Eye (tissue), 1 donor: ENCODE measurements at regions not wholly inside any gene's neighbourhood (a gene's known extent, or its start where the extent isn't known, plus 50 kb on each side); places are given as distances from the start of the nearest gene placed in this dataset.
"Not testable (repeated sequence)": the region's sequence is repeated elsewhere in the genome, so short reads cannot be mapped to it uniquely, and the experiment has no call there.

Experiments
- DNase-seq: peaks from one replicate; pipeline ENCODE4 v3.0.0-alpha.2; 2015

DNA sequence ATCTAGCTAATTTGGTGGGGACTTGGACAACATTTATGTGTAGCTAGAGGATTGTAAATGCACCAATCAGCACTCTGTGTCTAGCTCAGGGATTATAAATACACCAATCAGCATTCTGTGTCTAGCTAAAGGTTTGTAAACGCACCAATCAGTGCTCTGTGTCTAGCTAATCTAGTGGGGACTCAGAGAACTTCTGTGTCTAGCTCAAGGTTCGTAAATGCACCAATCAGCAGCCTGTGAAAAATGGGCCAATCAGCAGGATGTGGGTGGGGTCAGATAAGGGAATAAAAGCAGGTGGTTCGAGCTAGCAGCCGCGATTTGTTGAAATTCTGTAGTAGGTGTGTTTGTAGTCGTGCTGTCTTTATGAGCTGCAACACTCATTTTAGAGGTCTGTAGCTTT, 154.8 kb upstream of the RREB1 start:
- not testable (repeated sequence) for DNase-seq

DNA sequence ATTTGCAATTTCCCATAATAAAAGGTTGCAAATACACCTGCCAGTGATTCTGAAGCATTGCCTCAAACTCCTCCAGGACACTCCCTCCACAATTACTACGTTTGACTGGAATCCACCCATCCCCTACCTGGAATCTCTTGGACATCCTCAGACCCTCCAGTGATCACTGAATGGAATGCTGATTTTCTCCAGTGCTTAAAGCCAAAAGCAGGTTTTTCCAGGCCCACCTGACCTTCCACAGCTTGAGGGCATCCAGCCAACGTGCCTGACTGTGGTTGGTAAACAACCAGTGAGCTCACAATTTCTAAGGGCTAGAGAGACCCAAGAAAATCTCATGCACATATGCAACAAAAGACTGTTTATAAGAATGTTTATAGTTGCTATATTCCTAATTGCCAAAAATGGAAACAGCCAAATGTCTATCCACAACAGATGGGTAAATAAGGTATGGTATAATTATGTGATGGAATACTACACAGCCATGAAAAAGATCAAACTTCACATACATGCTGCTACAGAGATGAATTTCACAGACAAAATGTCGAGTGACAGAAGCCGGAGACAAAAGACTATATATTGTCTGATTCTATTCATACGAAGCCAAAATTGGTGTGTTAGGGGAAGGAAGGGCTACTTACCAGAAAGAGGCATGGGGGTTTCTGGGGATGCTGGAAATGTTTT, 147.1 kb upstream of the RREB1 start:
- DNase-seq: no peak

DNA sequence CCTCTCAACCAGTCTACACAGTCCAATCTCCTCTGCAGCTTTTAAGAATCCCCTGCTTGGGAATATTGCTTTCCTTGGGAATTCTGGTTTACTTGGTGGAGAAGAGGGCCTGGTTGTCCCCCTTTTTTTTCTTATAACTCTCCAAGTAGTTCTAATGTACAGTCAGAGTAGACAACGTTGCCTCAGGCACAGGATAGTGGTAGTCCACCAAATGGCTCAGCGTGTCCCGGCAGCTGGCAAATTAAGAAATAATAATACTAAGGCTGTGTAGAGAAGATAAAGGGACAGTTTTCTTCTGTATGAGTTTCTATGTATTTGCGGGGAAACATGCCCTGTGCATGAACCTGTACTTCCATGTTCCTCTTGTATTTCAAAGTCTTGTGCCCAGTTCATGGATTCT, 145.7 kb upstream of the RREB1 start:
- no peak for DNase-seq

DNA sequence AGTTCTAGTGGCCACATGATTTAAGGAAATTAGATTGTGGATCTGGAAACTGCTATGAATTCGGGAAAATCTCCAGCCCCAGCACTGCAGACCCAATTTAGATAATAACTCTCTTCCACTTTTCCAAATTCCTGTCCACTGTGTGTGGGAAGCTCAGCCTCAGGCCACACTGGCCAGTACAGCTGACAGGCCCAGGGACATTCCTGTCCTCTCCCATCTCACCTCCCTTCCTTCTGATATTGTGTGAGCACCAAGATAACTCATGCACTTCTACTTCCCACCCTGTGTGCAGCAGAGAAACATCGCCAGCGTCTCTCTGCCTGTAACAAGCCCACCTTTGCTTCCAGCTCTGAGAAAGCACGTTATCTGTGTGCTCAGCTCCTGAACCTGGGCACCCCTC, 145.1 kb upstream of the RREB1 start:
- DNase-seq: no peak

DNA sequence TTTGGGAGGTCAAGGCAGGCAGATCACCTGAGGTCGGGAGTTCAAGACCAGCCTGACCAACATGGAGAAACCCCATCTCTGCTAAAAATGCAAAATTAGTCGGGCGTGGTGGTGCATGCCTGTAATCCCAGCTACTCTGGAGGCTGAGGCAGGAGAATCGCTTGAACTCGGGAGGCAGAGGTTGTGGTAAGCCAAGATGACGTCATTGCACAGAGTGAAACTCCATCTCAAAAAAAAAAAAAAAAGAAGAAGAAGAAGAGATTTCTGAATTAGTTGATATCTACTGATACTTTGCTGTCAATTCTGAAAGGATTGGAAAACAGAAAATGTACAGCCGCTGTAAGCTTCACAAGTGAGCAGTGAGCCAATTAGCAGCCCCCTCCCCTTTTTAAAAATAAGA, 144.4 kb upstream of the RREB1 start:
- DNase-seq: not testable (repeated sequence)

DNA sequence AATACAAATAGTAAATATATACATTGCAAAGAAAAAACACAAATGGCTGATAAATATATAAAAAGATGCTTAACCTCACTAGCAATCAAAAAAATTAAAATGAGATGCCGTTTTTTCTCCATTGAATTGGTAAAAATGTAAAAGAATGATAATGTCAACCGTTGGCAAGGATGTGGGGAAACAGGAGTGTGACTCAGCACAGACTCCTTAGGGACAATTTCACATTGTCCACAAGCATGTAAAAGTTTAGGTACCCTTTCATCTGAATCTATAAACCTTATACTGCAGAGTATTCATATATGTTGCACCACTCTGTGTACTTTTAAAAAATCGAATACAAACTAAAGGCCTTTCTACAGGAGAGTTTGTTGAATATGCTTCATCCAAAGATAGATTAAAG, 143.1 kb upstream of the RREB1 start:
- DNase-seq: no peak

DNA sequence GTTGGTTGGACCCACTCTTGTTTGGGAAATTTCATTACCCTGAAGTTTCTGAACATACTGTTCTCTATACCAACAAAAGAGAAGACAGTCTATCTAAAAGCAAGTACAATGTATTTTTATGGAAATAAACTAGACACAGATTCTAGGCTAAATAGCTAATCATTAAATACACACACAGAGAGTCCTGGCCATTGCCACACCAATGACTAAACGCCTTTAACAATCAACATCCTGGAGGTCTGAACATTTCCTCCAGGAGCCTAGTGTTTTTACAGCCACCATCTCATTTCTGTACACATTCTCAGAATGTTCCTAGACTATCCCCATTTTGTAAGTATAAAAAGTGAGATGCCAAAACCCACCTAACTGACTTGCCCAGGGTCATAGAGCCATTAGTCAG, 141.6 kb upstream of the RREB1 start:
- no peak for DNase-seq

DNA sequence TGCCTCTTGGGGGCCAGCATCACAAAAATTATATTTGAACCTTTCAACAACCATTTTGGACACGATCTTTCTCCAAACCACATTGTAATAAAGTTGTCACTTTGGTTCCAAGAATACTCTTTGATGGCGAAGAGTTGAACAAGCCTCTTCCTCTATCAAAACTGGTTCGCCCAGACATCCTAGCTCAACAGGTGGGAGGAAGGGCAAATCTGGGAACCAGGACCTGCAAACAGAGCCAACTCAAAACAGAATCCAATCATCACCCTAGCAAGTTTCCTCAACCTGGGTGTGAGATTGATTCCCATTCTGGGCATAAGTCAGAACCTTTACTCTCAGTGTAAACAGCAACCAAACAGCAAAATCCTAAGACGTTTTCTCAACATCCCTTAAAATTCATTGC, 141.2 kb upstream of the RREB1 start:
- DNase-seq: no peak

DNA sequence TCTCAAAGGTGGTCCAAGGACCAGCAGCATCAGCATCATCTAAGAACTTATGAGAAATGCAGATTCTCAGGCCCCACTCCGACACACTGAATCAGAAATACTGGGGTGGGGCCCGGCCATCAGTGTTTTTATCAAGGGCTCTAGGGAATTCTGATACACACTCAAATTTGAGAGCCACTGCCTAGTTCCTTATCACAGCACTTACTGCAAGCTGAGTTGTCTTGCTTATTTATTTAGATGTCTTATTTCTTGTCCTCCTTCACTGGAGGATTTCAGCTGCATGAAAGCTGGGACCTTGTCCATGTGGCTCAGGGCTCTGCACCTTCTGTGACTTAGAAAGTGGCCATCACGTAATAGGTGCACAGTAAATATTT, 139.4 kb upstream of the RREB1 start:
- no peak for DNase-seq

DNA sequence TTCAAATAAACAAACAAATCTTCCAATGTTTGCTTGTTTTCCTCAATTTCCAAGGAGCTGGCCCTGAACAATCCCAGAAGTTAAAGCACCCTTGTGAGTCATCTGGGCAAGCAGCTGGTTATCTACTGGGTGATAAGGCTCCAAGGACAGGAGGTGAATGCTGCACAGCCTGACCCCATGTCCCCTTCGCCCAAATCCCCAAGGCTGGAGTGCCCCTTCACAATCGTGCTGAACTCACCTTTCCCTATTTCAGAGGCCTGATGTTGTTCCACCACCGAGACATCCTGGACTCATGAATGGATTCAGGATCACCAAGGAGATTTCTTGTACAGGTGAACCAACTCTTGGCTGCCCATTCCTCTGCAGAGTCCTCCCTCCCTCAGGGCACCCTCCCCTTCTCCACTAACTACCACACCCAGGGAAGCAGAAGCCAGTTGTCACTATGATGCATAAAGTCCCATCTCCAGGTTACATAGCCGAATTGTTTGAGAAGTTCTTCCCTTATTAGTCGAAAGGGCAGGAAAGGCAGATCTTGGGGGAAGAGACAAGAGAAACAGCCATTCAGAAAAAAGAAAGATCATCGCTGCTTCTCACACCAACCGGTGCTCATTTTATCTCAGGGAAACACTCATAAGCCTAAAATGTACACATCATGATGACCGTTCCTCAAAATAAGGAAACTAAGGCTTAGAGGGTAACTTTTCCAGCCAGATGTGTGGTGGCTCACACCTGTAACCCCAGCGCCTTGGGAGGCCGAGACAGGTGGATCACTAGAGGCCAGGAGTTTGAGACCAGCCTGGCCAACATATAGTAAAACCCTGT, 138.8 kb upstream of the RREB1 start:
- no peak for DNase-seq

DNA sequence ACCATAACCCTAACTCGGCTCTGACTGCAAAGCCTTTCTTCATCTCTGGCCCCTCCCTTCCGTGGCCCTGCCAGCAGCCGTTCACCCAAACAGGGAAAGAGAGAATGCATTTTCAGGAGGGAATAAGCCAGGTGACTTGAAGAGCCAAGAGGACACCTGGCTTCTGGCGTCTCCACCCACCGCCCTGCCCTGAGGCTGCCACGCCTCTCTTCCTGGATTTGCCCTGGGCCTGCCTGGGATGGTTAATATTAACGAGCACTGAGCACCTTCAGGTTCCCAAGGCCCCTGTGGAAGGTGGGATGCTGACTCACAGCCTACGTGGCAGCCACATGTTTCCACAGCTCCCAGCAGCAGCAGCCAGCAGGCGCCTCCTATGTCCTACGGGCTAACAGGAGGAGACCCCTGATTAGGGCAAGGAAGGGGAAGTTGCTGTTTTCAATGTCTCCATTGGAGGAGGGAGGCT, 138.0 kb upstream of the RREB1 start:
- no peak for DNase-seq

DNA sequence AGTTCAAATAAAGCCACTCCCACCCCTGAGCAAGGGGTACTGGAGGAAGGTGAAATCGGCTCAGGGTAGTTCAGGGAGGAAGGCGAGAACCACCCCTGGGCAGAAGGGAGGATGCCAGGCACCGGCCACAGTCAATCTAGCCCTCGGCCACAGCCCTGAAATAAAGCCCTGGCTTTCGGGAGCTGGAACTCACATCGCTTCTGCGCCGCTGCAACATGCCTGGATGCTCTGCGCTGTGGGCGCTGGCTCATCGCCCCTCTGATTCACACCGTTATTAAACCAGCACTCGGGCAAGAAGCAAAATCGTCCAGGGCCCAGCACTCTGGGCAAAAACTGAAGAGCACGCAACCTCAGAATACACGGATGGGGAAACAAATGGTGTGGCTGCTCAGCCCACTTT, 136.9 kb upstream of the RREB1 start:
- no peak for DNase-seq

DNA sequence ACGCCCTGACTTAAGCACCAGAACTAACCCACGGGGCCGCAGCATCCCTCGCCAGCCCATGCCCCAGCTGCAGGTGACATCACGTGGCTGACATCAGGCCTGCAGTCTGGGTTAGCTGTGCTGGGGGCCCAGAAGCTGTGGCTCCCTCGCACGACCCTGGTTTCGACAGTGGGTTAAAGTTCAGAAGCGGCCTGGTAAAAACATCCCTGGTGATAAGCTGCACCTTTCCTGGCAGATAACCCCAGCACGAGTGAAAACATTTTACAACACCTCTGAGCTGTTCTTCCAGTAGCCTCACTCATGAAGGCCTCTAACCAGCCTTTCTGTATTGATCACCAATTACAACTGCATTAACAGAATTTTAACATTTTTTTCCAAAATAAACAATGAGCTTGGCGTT, 136.4 kb upstream of the RREB1 start:
- DNase-seq: no peak

DNA sequence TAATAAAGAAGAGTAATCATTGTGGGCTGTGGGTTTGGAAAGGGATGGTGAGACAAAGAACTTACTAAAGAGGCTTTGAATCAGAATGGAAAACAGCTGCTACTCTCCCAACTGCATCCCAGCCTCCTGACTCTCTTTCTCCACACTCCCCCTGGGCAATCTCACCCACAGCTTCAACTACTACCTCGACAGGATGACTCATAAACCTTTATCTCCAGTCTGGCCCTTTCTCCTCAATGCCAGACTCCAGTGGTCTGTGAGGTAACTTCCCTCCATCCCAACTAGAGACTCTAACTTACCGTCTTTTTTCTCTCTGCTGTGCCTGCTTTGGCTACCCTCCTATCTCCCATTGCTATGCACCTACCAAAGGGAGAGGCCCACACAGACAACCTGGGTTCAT, 135.3 kb upstream of the RREB1 start:
- DNase-seq: no peak

DNA sequence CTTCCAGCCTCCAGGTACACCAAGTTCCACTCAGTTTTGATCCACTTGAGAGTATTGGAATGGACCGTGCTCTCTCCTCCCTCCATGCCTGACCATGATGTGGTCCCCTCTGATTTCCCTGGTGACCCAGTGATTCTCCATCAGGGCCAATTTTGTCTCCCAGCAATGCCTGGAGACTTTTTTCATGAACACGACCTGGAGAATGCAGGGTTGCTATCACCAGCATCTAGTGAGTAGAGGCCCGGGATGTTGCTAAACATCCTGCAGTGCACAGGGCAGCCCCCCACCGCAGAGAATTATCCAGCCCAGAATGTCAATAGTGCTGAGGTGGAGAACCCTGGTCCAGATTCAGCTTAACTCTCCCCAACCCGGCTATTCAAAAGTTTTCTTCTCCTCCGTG, 134.0 kb upstream of the RREB1 start:
- DNase-seq: no peak

DNA sequence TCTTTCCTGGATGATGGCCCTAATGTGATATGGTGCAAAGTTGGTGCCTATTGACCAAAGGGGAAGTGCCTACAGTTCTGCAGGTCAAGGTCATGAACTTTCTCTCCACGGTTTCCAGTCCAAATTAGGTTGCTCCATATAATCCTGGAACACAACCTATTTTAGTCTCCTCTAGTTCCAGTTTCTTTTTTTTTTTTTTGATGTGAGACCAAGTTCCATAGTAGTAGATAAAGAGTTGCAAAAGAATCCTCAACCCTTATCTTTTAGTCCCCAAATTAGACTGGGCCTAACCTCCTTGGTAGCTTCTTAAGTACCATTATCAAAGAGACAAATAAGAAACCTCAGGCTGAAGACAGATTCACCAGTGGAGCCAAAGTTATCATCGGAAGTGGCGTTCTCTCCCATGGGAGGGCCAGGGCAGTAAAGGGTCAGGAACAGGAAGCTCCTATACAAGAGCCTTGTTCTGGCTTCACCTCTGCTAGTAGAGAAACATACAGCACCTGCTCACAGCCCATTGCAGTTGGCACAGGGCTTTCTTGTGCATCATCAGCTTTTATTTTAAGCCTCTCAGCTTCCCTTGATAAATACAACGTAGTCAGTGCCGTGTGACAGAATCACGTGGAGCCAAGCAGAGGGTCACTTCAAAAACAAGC, 132.2 kb upstream of the RREB1 start:
- DNase-seq: no peak

DNA sequence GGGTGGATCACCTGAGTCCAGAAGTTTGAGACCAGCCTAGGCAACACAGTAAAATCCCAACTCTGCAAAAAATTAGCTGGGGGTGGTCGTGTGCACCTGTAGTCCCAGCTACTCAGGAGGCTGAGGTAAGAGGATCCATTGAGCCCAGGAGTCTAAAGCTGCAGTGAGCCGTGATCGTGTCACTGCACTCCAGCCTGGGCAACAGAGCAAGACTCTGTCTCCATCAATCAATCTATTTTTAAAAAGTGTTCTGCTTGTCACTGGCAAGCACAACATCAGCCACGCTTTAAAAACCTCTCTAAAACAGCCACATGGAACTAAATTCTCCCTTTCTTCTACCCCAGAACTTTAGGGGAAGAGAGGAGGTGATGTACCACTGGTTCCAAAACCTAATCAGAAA, 131.6 kb upstream of the RREB1 start:
- no peak for DNase-seq

DNA sequence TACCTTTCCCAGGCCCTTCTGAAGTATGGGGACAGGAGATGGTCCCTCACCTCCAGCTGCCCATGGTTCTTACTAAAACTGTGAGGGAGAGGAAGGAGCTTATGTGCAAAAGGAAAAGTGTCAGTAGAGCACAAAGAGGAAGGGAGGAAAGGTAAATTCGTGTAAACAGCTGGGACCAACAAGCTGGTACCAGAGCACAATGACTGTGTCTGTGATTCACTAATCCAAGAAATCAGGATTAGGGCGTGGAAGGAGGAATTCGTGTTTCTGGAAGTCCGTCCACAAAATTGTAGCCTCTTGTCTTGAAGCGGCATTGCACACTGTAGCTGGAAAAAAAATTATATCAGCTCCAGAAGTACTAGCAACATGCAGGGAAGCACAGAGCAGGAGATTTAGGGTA, 129.0 kb upstream of the RREB1 start:
- DNase-seq: no peak

DNA sequence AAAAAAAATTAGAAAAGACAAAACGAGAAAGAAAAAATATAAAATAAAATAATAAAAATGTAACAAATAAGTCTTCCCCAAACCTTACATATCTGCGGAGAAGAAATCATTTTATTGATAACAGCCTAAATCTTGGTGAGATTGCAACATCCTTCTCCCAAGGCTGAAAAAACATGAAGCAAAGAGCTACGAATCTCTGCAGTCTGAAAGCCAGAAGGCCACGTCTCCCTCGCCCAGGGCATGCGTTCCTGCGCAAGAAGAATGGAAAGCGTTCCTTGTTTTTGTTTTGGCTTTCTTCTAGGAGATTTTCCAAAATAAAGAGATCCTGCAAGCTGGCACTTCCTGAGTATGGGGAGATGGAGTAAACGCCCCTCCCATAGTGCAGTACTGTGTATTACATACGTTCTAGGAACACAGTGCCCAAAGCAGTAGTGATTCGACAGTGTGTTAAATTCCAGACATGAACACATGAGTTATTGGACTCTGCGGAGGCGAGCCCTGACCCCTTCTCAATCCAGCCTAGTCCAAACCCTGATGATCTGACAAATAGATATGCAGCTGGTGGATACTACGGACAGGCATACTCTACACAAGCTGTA, 126.7 kb upstream of the RREB1 start:
- DNase-seq: no peak

DNA sequence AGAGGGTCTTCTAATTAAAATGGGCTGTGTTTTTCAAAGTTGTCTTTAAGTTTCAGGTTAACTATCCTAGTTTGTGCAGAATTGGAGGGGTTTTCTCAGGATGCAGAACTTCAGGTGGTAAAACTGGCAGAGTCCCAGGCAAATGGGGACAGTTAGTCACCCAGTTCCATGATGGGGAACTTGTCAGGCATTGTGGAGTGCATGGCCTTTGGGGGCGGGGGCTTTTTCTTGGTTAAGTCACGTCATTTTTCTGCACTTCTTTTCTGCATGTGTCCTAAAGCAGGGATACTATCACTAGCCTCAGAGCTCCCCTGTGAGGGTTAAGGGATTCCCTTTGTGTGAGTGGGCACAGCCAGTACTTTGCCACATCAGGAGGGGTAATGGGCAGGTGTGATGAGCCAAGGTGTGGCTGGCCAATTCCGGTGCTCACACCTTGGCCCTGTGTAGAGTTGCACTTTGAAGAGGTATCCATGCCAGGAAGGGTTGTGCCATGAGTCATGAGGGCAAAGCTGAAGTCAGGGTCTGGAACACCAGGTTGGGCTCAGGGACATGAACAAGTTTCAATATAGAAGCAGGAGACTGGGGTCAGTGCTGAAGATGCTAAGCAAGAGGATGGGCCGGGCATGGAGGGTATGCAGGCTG, 126.0 kb upstream of the RREB1 start:
- no peak for DNase-seq

DNA sequence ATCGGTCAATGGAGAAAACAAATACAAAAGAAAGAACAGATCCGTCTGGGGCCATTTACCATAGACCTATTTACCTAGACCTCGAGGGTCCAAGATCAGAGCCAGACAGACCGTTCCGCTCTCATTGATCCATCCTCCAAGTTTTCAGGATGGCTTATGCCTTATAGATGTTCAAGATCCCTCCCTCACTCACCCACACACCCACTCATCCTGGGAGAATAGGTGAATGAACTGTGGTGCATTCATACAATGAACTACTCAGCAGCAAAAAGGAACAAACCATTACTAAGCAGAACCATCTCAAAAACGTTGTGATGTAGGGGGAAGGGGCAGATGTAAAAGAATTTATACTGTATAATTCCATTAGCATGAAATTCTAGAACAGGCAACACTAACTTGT, 125.1 kb upstream of the RREB1 start:
- no peak for DNase-seq

DNA sequence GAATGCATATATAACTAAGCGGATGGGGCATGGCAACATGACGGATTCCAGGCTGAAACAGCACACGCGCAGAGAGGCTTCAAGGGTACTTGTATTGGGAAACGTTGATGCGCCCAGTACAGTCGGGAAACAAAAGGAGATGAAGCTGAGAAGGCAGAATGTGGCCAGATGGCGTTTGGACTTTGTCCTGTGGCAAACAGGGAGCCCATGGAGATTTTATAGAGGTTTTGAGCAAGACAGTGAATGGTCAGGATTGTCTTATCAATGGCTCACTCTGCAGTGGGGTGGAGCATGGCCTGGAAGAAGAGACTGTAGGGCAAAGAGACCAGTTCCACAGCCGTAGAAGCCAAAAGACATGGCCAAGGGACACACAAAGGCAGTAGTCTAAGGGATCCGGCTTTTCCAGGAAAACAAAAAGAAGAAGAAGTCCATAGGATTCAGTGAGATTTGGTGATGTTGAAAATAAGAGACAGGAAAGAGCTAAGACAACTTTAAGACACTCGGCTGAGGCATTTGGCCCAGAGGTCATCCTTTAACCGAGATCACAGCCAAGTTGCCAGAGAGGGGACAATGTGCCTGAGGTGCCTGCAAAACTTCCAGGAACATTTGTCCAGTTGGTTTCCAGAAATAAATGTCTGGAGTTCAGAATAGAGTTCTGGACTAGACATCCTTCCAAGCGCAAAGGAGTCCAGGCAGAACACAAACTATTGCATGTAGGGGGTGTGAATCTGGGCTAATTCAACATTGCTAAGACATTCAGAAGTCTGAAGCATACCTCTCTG, 123.0 kb upstream of the RREB1 start:
- no peak for DNase-seq
